ENCODE measurements at regions not wholly inside any gene's neighbourhood (a gene's known extent, or its start where the extent isn't known, plus 50 kb on each side); places are given as distances from the start of the nearest gene placed in this dataset.

DNA sequence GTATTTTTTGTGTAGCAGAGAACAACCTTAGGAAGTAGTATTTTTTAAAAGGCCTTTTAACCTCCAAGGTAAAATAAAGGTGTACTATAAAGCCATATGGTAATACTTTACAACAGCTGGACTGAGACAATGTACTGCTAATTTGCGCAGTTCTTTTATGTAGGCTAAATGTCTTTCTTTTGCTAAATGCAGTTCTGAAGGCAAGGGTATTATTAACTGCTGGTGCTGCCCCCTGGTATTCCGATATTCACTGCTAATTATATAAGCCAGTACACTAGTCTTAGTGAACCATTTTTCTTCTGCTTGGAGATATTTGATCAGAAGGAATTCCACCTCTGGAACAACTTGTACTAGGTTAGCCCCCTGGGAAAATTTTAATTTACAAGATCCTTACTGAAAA lies 272.0 kb upstream of the FERD3L start:
- Histone ChIP-seq H3K4me3 (ENCODE audit: control insufficient read depth in 2 of 3, extremely low read depth in 1 of 3, insufficient read depth in 2 of 3, low read depth in 1 of 3, low read length in 3 of 3) (no peak overlapping the region), H3K27me3 (ENCODE audit: control insufficient read depth, extremely low read depth, insufficient read depth, low read length) (no peaks in the 10 kb centered on the region), H3K9ac (ENCODE audit: control insufficient read depth, extremely low read depth, insufficient read depth, low read length) (no peak overlapping the region), H3K9me1 (ENCODE audit: control insufficient read depth, extremely low read depth, insufficient read depth, low read length) (no peaks in the 10 kb centered on the region), H2AFZ (ENCODE audit: control insufficient read depth, low read length) (no peak overlapping the region), H3K36me3 (ENCODE audit: control insufficient read depth in 2 of 2, extremely low read depth in 1 of 2, insufficient read depth in 2 of 2, low read length in 2 of 2) (no peaks in the 10 kb centered on the region), H3K4me2 (ENCODE audit: control insufficient read depth, extremely low read depth, insufficient read depth, low read depth, low read length) (no peak overlapping the region), H4K20me1 (ENCODE audit: control insufficient read depth, extremely low read depth, insufficient read depth, low read length) (no peaks in the 10 kb centered on the region), H3K4me1 (ENCODE audit: control insufficient read depth, extremely low read depth, insufficient read depth, low read length) (no peaks in the 10 kb centered on the region), H3K27ac (ENCODE audit: control insufficient read depth, insufficient read depth, low read length) (no peak overlapping the region), H3K79me2 (ENCODE audit: control insufficient read depth, insufficient read depth, low read length) (no peaks in the 10 kb centered on the region), H3K9me3 (ENCODE audit: control insufficient read depth, low read depth, low read length) (no peaks in the 10 kb centered on the region)
- TF ChIP-seq, protein P1, sequence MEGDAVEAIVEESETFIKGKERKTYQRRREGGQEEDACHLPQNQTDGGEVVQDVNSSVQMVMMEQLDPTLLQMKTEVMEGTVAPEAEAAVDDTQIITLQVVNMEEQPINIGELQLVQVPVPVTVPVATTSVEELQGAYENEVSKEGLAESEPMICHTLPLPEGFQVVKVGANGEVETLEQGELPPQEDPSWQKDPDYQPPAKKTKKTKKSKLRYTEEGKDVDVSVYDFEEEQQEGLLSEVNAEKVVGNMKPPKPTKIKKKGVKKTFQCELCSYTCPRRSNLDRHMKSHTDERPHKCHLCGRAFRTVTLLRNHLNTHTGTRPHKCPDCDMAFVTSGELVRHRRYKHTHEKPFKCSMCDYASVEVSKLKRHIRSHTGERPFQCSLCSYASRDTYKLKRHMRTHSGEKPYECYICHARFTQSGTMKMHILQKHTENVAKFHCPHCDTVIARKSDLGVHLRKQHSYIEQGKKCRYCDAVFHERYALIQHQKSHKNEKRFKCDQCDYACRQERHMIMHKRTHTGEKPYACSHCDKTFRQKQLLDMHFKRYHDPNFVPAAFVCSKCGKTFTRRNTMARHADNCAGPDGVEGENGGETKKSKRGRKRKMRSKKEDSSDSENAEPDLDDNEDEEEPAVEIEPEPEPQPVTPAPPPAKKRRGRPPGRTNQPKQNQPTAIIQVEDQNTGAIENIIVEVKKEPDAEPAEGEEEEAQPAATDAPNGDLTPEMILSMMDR (optimal IDR thresholded peaks at IDR 0.05 in 1 of 3, IDR thresholded peaks at IDR 0.05 in 1 of 3, conservative IDR thresholded peaks at IDR 0.05 in 1 of 3; ENCODE audit: extremely low read depth in 1 of 3, insufficient read depth in 2 of 3, low read length in 3 of 3) = no peak
- no peak for TF ChIP-seq EZH2 (IDR thresholded peaks at IDR 0.05; ENCODE audit: low read length)
- dilution Hi-C loops (cut with MboI; ENCODE audit: extremely low pct_ligation_motif_present, low sequenced_read_pairs) = no loop called here
- DNase-seq (ENCODE audit: low read depth, low spot score) = no peak
- FAIRE-seq = no peak

DNA sequence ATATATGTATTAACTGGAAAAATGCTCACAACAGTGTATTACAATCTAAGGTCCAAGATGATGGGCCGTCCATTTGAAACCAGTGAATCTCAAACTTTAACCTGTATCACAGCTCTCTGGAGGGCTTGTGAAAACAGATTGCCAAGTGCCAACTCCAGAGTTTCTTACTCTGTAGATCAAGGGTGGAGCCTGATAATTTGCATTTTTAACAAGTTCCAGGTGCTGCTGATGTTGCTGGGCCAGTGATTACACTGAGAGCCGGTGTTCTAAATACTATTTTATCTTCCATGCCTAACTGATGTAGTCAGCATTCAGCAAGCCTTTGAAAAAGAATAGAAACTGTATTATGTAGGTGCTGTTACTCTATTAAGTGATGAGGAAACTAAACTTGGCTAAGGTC lies 269.9 kb upstream of the FERD3L start:
- H3K27ac ChIP-seq (ENCODE audit: control insufficient read depth, insufficient read depth, low read length) = no peak overlapping the region
- no peak overlapping the region for H3K9ac ChIP-seq (ENCODE audit: control insufficient read depth, extremely low read depth, insufficient read depth, low read length)
- TF ChIP-seq, protein P1 (optimal IDR thresholded peaks at IDR 0.05 in 1 of 3, IDR thresholded peaks at IDR 0.05 in 1 of 3, conservative IDR thresholded peaks at IDR 0.05 in 1 of 3; ENCODE audit: extremely low read depth in 1 of 3, insufficient read depth in 2 of 3, low read length in 3 of 3) = no peak
- no peak for TF ChIP-seq EZH2 (IDR thresholded peaks at IDR 0.05; ENCODE audit: low read length)
- H3K4me3 ChIP-seq (ENCODE audit: control insufficient read depth in 2 of 3, extremely low read depth in 1 of 3, insufficient read depth in 2 of 3, low read depth in 1 of 3, low read length in 3 of 3) = no peak overlapping the region
- no peak for DNase-seq (ENCODE audit: low read depth, low spot score)
- no peak overlapping the region for H3K4me2 ChIP-seq (ENCODE audit: control insufficient read depth, extremely low read depth, insufficient read depth, low read depth, low read length)
- no peak overlapping the region for H2AFZ ChIP-seq (ENCODE audit: control insufficient read depth, low read length)
- dilution Hi-C loops (cut with MboI; ENCODE audit: extremely low pct_ligation_motif_present, low sequenced_read_pairs) = no loop called here
- no peaks in the 10 kb centered on the region for H3K36me3 ChIP-seq (ENCODE audit: control insufficient read depth in 2 of 2, extremely low read depth in 1 of 2, insufficient read depth in 2 of 2, low read length in 2 of 2)
- H4K20me1 ChIP-seq (ENCODE audit: control insufficient read depth, extremely low read depth, insufficient read depth, low read length) = no peaks in the 10 kb centered on the region
- no peaks in the 10 kb centered on the region for H3K79me2 ChIP-seq (ENCODE audit: control insufficient read depth, insufficient read depth, low read length)
- H3K9me3 ChIP-seq (ENCODE audit: control insufficient read depth, low read depth, low read length) = no peaks in the 10 kb centered on the region
- no peaks in the 10 kb centered on the region for H3K9me1 ChIP-seq (ENCODE audit: control insufficient read depth, extremely low read depth, insufficient read depth, low read length)
- no peaks in the 10 kb centered on the region for H3K27me3 ChIP-seq (ENCODE audit: control insufficient read depth, extremely low read depth, insufficient read depth, low read length)
- no peaks in the 10 kb centered on the region for H3K4me1 ChIP-seq (ENCODE audit: control insufficient read depth, extremely low read depth, insufficient read depth, low read length)
- FAIRE-seq = no peak
